K562 (cell line): ENCODE measurements at regions not wholly inside any gene's neighbourhood (a gene's known extent, or its start where the extent isn't known, plus 50 kb on each side); places are given as distances from the start of the nearest gene placed in this dataset.

Experiments
- ATAC-seq: fragments of 200-7000 bp; cut with Tn5 transposase; 3 replicates; pipeline ENCODE4 v1.9.1; 2020; ENCODE audit warnings: moderate library complexity
- BruUV-seq: library from RNA; stranded (reverse); fragments of 400-500 nt; replicated peaks from 2 replicates; lab custom pipeline; 2021; lab: Mats Ljungman, UMichigan
- CTCF ChIA-PET: fragments of 300-600 bp; formaldehyde crosslinking; extraction: SDS; loops from one replicate; lab custom pipeline; 2021; ENCODE audit warnings: low intra/inter-chr PET ratio; lab: Yijun Ruan, JAX
- POLR2A ChIA-PET: fragments of 300-600, 350-650 bp; sonication (Branson Sonifier 250); formaldehyde crosslinking; extraction: SDS; loops from one replicate; lab custom pipeline; 2021; ENCODE audit warnings: antibody characterized with exemption, inconsistent platforms; lab: Yijun Ruan, JAX
- DNase-seq, 4 experiments: peaks; one replicate each; pipeline versions ENCODE4 v3.0.0 to v3.0.0-alpha.2; 2011 to 2018; ENCODE audit warnings: low spot score in 3 of 4, mixed read lengths in 3 of 4; ENCODE audit errors: extremely low read depth in 1 of 4
- FAIRE-seq: peaks from 2 replicates; lab custom pipeline; 2011; peaks lifted over from hg19 to GRCh38; lab: Jason Lieb, UNC
- H2AFZ ChIP-seq: 2 replicates; pipeline ENCODE4 v1.6.0; 2011; ENCODE audit warnings: low read depth, low read length, control low read depth, inconsistent platforms
- H3K27ac ChIP-seq: fragments of 200-600 bp; 3 replicates; pipeline ENCODE4 v1.8.0; 2011; ENCODE audit warnings: low read depth, mild to moderate bottlenecking, control low read depth, inconsistent platforms, low read length, moderate library complexity, mixed read lengths; ENCODE audit errors: extremely low read depth
- H3K27me3 ChIP-seq, 2 experiments: fragments of 300-600 bp in 1 of 2; 2 replicates in 1 of 2; 3 replicates in 1 of 2; pipeline versions ENCODE4 v1.6.0 to v1.8.0; 2011; ENCODE audit warnings: inconsistent platforms in 2 of 2, low read length in 2 of 2, mild to moderate bottlenecking in 1 of 2, mixed read lengths in 1 of 2, moderate library complexity in 1 of 2; ENCODE audit not compliant: control insufficient read depth in 2 of 2, insufficient read depth in 2 of 2
- H3K36me3 ChIP-seq: fragments of 300-600 bp; 3 replicates; pipeline ENCODE4 v1.8.0; 2011; ENCODE audit warnings: mild to moderate bottlenecking, low read length, inconsistent platforms; ENCODE audit not compliant: control insufficient read depth, insufficient read depth
- H3K4me1 ChIP-seq, 2 experiments: fragments of 200-600 bp in 1 of 2; replicated peaks in 1 of 2; 2 replicates in 1 of 2; 3 replicates in 1 of 2; pipeline versions ENCODE4 v1.5.1 to v1.8.0; 2011; ENCODE audit warnings: inconsistent platforms in 2 of 2, low read length in 2 of 2, mild to moderate bottlenecking in 1 of 2, mixed read lengths in 1 of 2, moderate library complexity in 1 of 2; ENCODE audit not compliant: control insufficient read depth in 2 of 2, insufficient read depth in 2 of 2
- H3K4me2 ChIP-seq: 2 replicates; pipeline ENCODE4 v1.6.1; 2011; ENCODE audit warnings: low read length, control low read depth, inconsistent platforms, mixed read lengths; ENCODE audit not compliant: insufficient read depth
- H3K4me3 ChIP-seq: fragments of 200-600 bp; sonication (generic), shearing (Covaris generic); 2 replicates; pipeline ENCODE4 v1.5.1; 2016; ENCODE audit warnings: control low read depth, inconsistent platforms
- H3K79me2 ChIP-seq: fragments of 200-600 bp; 3 replicates; pipeline ENCODE4 v1.8.0; 2011; ENCODE audit warnings: low read length, inconsistent platforms; ENCODE audit not compliant: control insufficient read depth, insufficient read depth
- H3K9ac ChIP-seq, 2 experiments: 2 replicates each; pipeline versions ENCODE4 v1.6.0 to v1.6.1; 2011; ENCODE audit warnings: low read depth in 2 of 2, low read length in 2 of 2, control low read depth in 1 of 2, inconsistent platforms in 1 of 2, mild to moderate bottlenecking in 1 of 2, mixed read lengths in 1 of 2; ENCODE audit not compliant: insufficient read depth in 1 of 2
- H3K9me1 ChIP-seq: one replicate; pipeline ENCODE4 v1.6.0; 2011; ENCODE audit warnings: inconsistent platforms, mild to moderate bottlenecking, low read length, moderate library complexity; ENCODE audit not compliant: control insufficient read depth, insufficient read depth
- H3K9me3 ChIP-seq: replicated peaks from 2 replicates; pipeline ENCODE4 v1.5.1; 2011; ENCODE audit warnings: low read depth, low read length, inconsistent platforms; ENCODE audit not compliant: control insufficient read depth, insufficient read depth
- H4K20me1 ChIP-seq: replicated peaks from 2 replicates; pipeline ENCODE4 v1.6.1; 2011; ENCODE audit warnings: low read length, inconsistent platforms, mixed read lengths; ENCODE audit not compliant: control insufficient read depth, insufficient read depth
- ARID3A ChIP-seq: IDR thresholded peaks from 2 replicates; pipeline ENCODE4 v1.6.1; 2012; ENCODE audit warnings: low read depth, low read length, improper control_type of control experiment, borderline replicate concordance
- BRD4 ChIP-seq: fragments of 200-600 bp; sonication (generic); IDR thresholded peaks from 2 replicates; pipeline ENCODE4 v1.6.1; 2017; ENCODE audit warnings: inconsistent platforms
- BRF2 ChIP-seq: IDR thresholded peaks from 3 replicates; pipeline ENCODE4 v1.6.1; 2011; ENCODE audit warnings: borderline replicate concordance, mild to moderate bottlenecking; ENCODE audit not compliant: insufficient read length, insufficient read depth
- EP400 ChIP-seq: fragments of 450-650 bp; IDR thresholded peaks from 2 replicates; pipeline ENCODE4 v1.6.1; 2017; ENCODE audit warnings: antibody characterized with exemption, mild to moderate bottlenecking, moderate library complexity
- FOXA3 ChIP-seq, 2 experiments: fragments of 450-650 bp in 1 of 2; sonication (generic) in 1 of 2; formaldehyde crosslinking; IDR thresholded peaks in 1 of 2; conservative IDR thresholded peaks in 1 of 2; 2 replicates each; pipeline versions ENCODE4 v1.4.0 to v1.8.0; 2020 to 2022; ENCODE audit warnings: mild to moderate bottlenecking in 2 of 2, missing genetic modification reagents in 1 of 2
- HIVEP1 ChIP-seq: fragments of 250-450 bp; sonication (Bioruptor Pico); IDR thresholded peaks from 2 replicates; pipeline ENCODE4 v1.4.0; 2020; ENCODE audit warnings: mild to moderate bottlenecking
- ILF3 ChIP-seq: fragments of 450-650 bp; IDR thresholded peaks from 2 replicates; pipeline ENCODE4 v1.6.1; 2018; ENCODE audit warnings: antibody characterized with exemption, mild to moderate bottlenecking, moderate library complexity, borderline replicate concordance
- PCBP1 ChIP-seq: fragments of 200-400 bp; formaldehyde crosslinking; IDR thresholded peaks from 2 replicates; pipeline ENCODE4 v1.6.1; 2018; ENCODE audit warnings: mild to moderate bottlenecking, low read depth, low read length; ENCODE audit not compliant: poor library complexity, severe bottlenecking
- PTBP1 ChIP-seq: fragments of 200-400 bp; formaldehyde crosslinking; IDR thresholded peaks from 2 replicates; pipeline ENCODE4 v1.6.1; 2017; ENCODE audit warnings: low read depth, low read length
- RBFOX2 ChIP-seq: fragments of 200-400 bp; formaldehyde crosslinking; IDR thresholded peaks from 2 replicates; pipeline ENCODE4 v1.6.1; 2017; ENCODE audit warnings: low read depth, mild to moderate bottlenecking, low read length, moderate library complexity
- RCOR1 ChIP-seq, 2 experiments: IDR thresholded peaks; 2 replicates each; pipeline ENCODE4 v1.6.1; 2012; ENCODE audit warnings: low read depth in 2 of 2, low read length in 2 of 2, borderline replicate concordance in 1 of 2, improper control_type of control experiment in 1 of 2
- TEAD4 ChIP-seq, 2 experiments: sonication (generic) in 1 of 2; formaldehyde crosslinking in 1 of 2; IDR thresholded peaks; 2 replicates each; pipeline versions ENCODE4 v1.6.1 to v1.8.0; 2012 to 2022; ENCODE audit warnings: borderline replicate concordance in 1 of 2, inconsistent platforms in 1 of 2, low read length in 1 of 2, mild to moderate bottlenecking in 1 of 2, missing genetic modification reagents in 1 of 2
- ZFP30 ChIP-seq: fragments of 250-450 bp; sonication (Bioruptor Pico); IDR thresholded peaks from 2 replicates; pipeline ENCODE4 v1.8.0; 2022; ENCODE audit warnings: moderate library complexity, mild to moderate bottlenecking, inconsistent platforms, borderline replicate concordance
- ZNF124 ChIP-seq: sonication (generic); formaldehyde crosslinking; IDR thresholded peaks from 2 replicates; pipeline ENCODE4 v1.8.1; 2022; ENCODE audit warnings: missing genetic modification reagents
- ZNF23 ChIP-seq: fragments of 250-450 bp; sonication (Bioruptor Pico); IDR thresholded peaks from 2 replicates; pipeline ENCODE4 v1.4.0; 2020; ENCODE audit warnings: mild to moderate bottlenecking
- ZNF785 ChIP-seq: fragments of 250-450 bp; sonication (Bioruptor Pico); IDR thresholded peaks from 2 replicates; pipeline ENCODE4 v1.4.0; 2020; ENCODE audit warnings: mild to moderate bottlenecking
- WGBS: fragments of 100-300 bp; shearing (Covaris generic); methylation state at CpG from one replicate; pipeline ENCODE4 v1.1.6; 2016; ENCODE audit warnings: low coverage, mixed read lengths; ENCODE audit not compliant: insufficient coverage; ENCODE audit errors: missing lambda C conversion rate; 5-methylcytosine and 5-hydroxymethylcytosine counted together
- in situ Hi-C: fragments of 300-500 bp; cut with MboI; formaldehyde crosslinking; loops from 4 replicates; pipeline ENCODE4 v1.15.0; 2018; ENCODE audit warnings: inconsistent platforms, mixed read lengths
- intact Hi-C: fragments of 100-400 bp; cut with micrococcal nuclease; formaldehyde crosslinking; loops from 2 replicates; pipeline ENCODE4 v1.14.2; 2022
- TF ChIP-seq, protein P1 (sequence below), 2 experiments: fragments of 250-450 bp in 1 of 2; fragments of 450-650 bp in 1 of 2; sonication (Bioruptor Pico) in 1 of 2; IDR thresholded peaks; 2 replicates each; pipeline versions ENCODE4 v1.6.1 to v1.8.0; 2016 to 2021; ENCODE audit warnings: mild to moderate bottlenecking in 2 of 2, moderate library complexity in 2 of 2, missing compliant biosample characterization in 1 of 2, missing genetic modification characterization in 1 of 2

DNA sequence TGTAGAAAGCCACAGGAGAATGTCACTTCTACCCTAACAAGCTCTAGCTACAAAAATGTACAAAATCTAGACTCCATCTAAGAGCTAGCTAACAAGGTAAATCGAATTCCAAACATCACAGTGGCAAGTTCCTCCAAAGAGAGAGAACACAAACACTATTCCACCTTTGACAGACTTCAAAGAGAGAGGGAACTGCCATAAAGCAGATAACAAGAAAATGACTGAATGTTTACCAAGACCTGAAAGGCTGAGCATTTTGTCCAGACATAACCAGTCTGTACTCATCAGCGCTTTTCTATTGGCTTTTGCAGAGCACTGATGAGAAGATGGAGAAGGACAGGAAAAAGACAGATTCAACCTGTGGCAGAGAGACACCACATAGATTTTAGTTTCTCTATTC lies 1419.6 kb upstream of the ALCAM start:
- ATAC-seq: no peak
- Histone ChIP-seq H3K27me3 (no peaks in the 10 kb centered on the region), H3K27ac (no peak overlapping the region), H3K79me2 (no peaks in the 10 kb centered on the region), H3K4me1 (no peaks in the 10 kb centered on the region), H3K9ac (no peak overlapping the region), H3K9me3 (no peaks in the 10 kb centered on the region), H3K4me2 (no peak overlapping the region), H3K36me3 (no peaks in the 10 kb centered on the region), H4K20me1 (no peaks in the 10 kb centered on the region), H3K4me3 (no peak overlapping the region), H3K9me1 (no peaks in the 10 kb centered on the region), H2AFZ (no peak overlapping the region)
- FAIRE-seq: no peak
- intact Hi-C loops: no loop called here
- DNase-seq: no peak
- WGBS: 0% methylated on average over 2 of the region's 2 CpGs
- TF ChIP-seq ZNF23 (CRISPR knock-in tag) (no peak), PCBP1 (no peak), ILF3 (no peak), ZNF124 (no peak), PTBP1 (no peak), ARID3A (no peak), EP400 (no peak), BRF2 (no peak), RBFOX2 (no peak), RCOR1 (IDR thresholded peaks at IDR 0.05; ENCODE audit: borderline replicate concordance in 1 of 2, low read depth in 2 of 2, low read length in 2 of 2) (no peak), ZFP30 (no peak), FOXA3 (CRISPR knock-in tag; conservative IDR thresholded peaks at IDR 0.05 in 1 of 2, IDR thresholded peaks at IDR 0.05 in 1 of 2) (no peak), ZNF785 (CRISPR knock-in tag) (no peak), TEAD4 (IDR thresholded peaks at IDR 0.05; ENCODE audit: low read length) (no peak), TEAD4 (CRISPR knock-in tag; IDR thresholded peaks at IDR 0.05; ENCODE audit: borderline replicate concordance) (no peak), BRD4 (no peak), HIVEP1 (CRISPR knock-in tag) (no peak)
- TF ChIP-seq, protein P1, sequence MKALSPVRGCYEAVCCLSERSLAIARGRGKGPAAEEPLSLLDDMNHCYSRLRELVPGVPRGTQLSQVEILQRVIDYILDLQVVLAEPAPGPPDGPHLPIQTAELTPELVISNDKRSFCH (CRISPR knock-in tag; IDR thresholded peaks at IDR 0.05): no peak
- TF ChIP-seq, protein P1 (tag; IDR thresholded peaks at IDR 0.05): no peak
- BruUV-seq: no TSS peak
- ChIA-PET CTCF (no interaction called here), POLR2A (no interaction called here)
- in situ Hi-C loops: no loop called here
